NB4 (cell line): ENCODE measurements at regions not wholly inside any gene's neighbourhood (a gene's known extent, or its start where the extent isn't known, plus 50 kb on each side); places are given as distances from the start of the nearest gene placed in this dataset.

ENCODE experiments used
- CTCF ChIP-seq: IDR thresholded peaks from one replicate; pipeline ENCODE4 v1.5.1; 2012; ENCODE audit warnings: low read depth, low read length
- MYC ChIP-seq: IDR thresholded peaks from 2 replicates; pipeline ENCODE4 v1.6.1; 2011; ENCODE audit warnings: low read depth, low read length

- no peak for TF ChIP-seq CTCF
- no peak for TF ChIP-seq MYC
Observed at GRCh38 chr2:66830881-66831280, 396.0 kb downstream of the MEIS1 start.
